K562 (cell line): ENCODE measurements at regions not wholly inside any gene's neighbourhood (a gene's known extent, or its start where the extent isn't known, plus 50 kb on each side); places are given as distances from the start of the nearest gene placed in this dataset.

Experiments used
- ATAC-seq: fragments of 200-7000 bp; cut with Tn5 transposase; 3 replicates; pipeline ENCODE4 v1.9.1; 2020; ENCODE audit warnings: moderate library complexity
- BruUV-seq: library from RNA; stranded (reverse); fragments of 400-500 nt; replicated peaks from 2 replicates; lab custom pipeline; 2021; lab: Mats Ljungman, UMichigan
- CTCF ChIA-PET: fragments of 300-600 bp; formaldehyde crosslinking; extraction: SDS; loops from one replicate; lab custom pipeline; 2021; ENCODE audit warnings: low intra/inter-chr PET ratio; lab: Yijun Ruan, JAX
- POLR2A ChIA-PET: fragments of 300-600, 350-650 bp; sonication (Branson Sonifier 250); formaldehyde crosslinking; extraction: SDS; loops from one replicate; lab custom pipeline; 2021; ENCODE audit warnings: antibody characterized with exemption, inconsistent platforms; lab: Yijun Ruan, JAX
- DNase-seq, 4 experiments: peaks; one replicate each; pipeline versions ENCODE4 v3.0.0 to v3.0.0-alpha.2; 2011 to 2018; ENCODE audit warnings: low spot score in 3 of 4, mixed read lengths in 3 of 4; ENCODE audit errors: extremely low read depth in 1 of 4
- FAIRE-seq: peaks from 2 replicates; lab custom pipeline; 2011; peaks lifted over from hg19 to GRCh38; lab: Jason Lieb, UNC
- H2AFZ ChIP-seq: 2 replicates; pipeline ENCODE4 v1.6.0; 2011; ENCODE audit warnings: low read depth, low read length, control low read depth, inconsistent platforms
- H3K27ac ChIP-seq: fragments of 200-600 bp; 3 replicates; pipeline ENCODE4 v1.8.0; 2011; ENCODE audit warnings: low read depth, mild to moderate bottlenecking, control low read depth, inconsistent platforms, low read length, moderate library complexity, mixed read lengths; ENCODE audit errors: extremely low read depth
- H3K27me3 ChIP-seq, 2 experiments: fragments of 300-600 bp in 1 of 2; 2 replicates in 1 of 2; 3 replicates in 1 of 2; pipeline versions ENCODE4 v1.6.0 to v1.8.0; 2011; ENCODE audit warnings: inconsistent platforms in 2 of 2, low read length in 2 of 2, mild to moderate bottlenecking in 1 of 2, mixed read lengths in 1 of 2, moderate library complexity in 1 of 2; ENCODE audit not compliant: control insufficient read depth in 2 of 2, insufficient read depth in 2 of 2
- H3K36me3 ChIP-seq: fragments of 300-600 bp; 3 replicates; pipeline ENCODE4 v1.8.0; 2011; ENCODE audit warnings: mild to moderate bottlenecking, low read length, inconsistent platforms; ENCODE audit not compliant: control insufficient read depth, insufficient read depth
- H3K4me1 ChIP-seq, 2 experiments: fragments of 200-600 bp in 1 of 2; replicated peaks in 1 of 2; 2 replicates in 1 of 2; 3 replicates in 1 of 2; pipeline versions ENCODE4 v1.5.1 to v1.8.0; 2011; ENCODE audit warnings: inconsistent platforms in 2 of 2, low read length in 2 of 2, mild to moderate bottlenecking in 1 of 2, mixed read lengths in 1 of 2, moderate library complexity in 1 of 2; ENCODE audit not compliant: control insufficient read depth in 2 of 2, insufficient read depth in 2 of 2
- H3K4me2 ChIP-seq: 2 replicates; pipeline ENCODE4 v1.6.1; 2011; ENCODE audit warnings: low read length, control low read depth, inconsistent platforms, mixed read lengths; ENCODE audit not compliant: insufficient read depth
- H3K4me3 ChIP-seq: fragments of 200-600 bp; sonication (generic), shearing (Covaris generic); 2 replicates; pipeline ENCODE4 v1.5.1; 2016; ENCODE audit warnings: control low read depth, inconsistent platforms
- H3K79me2 ChIP-seq: fragments of 200-600 bp; 3 replicates; pipeline ENCODE4 v1.8.0; 2011; ENCODE audit warnings: low read length, inconsistent platforms; ENCODE audit not compliant: control insufficient read depth, insufficient read depth
- H3K9ac ChIP-seq, 2 experiments: 2 replicates each; pipeline versions ENCODE4 v1.6.0 to v1.6.1; 2011; ENCODE audit warnings: low read depth in 2 of 2, low read length in 2 of 2, control low read depth in 1 of 2, inconsistent platforms in 1 of 2, mild to moderate bottlenecking in 1 of 2, mixed read lengths in 1 of 2; ENCODE audit not compliant: insufficient read depth in 1 of 2
- H3K9me1 ChIP-seq: one replicate; pipeline ENCODE4 v1.6.0; 2011; ENCODE audit warnings: inconsistent platforms, mild to moderate bottlenecking, low read length, moderate library complexity; ENCODE audit not compliant: control insufficient read depth, insufficient read depth
- H3K9me3 ChIP-seq: replicated peaks from 2 replicates; pipeline ENCODE4 v1.5.1; 2011; ENCODE audit warnings: low read depth, low read length, inconsistent platforms; ENCODE audit not compliant: control insufficient read depth, insufficient read depth
- H4K20me1 ChIP-seq: replicated peaks from 2 replicates; pipeline ENCODE4 v1.6.1; 2011; ENCODE audit warnings: low read length, inconsistent platforms, mixed read lengths; ENCODE audit not compliant: control insufficient read depth, insufficient read depth
- BCL6 ChIP-seq: fragments of 250-450 bp; sonication (Bioruptor Pico); IDR thresholded peaks from 2 replicates; pipeline ENCODE4 v1.4.0; 2020
- DPF2 ChIP-seq: fragments of 450-650 bp; IDR thresholded peaks from 2 replicates; pipeline ENCODE4 v1.6.1; 2016
- FIP1L1 ChIP-seq: fragments of 200-400 bp; formaldehyde crosslinking; IDR thresholded peaks from 2 replicates; pipeline ENCODE4 v1.6.1; 2018; ENCODE audit warnings: mild to moderate bottlenecking, low read depth, low read length; ENCODE audit not compliant: poor library complexity, severe bottlenecking
- ZNF311 ChIP-seq: fragments of 250-450 bp; sonication (Bioruptor Pico); IDR thresholded peaks from 2 replicates; pipeline ENCODE4 v1.4.0; 2020; ENCODE audit warnings: mild to moderate bottlenecking, moderate library complexity
- ZNF695 ChIP-seq: fragments of 450-650 bp; formaldehyde crosslinking; IDR thresholded peaks from 2 replicates; pipeline ENCODE4 v1.4.0; 2020; ENCODE audit warnings: mild to moderate bottlenecking, moderate library complexity
- WGBS: fragments of 100-300 bp; shearing (Covaris generic); methylation state at CpG from one replicate; pipeline ENCODE4 v1.1.6; 2016; ENCODE audit warnings: low coverage, mixed read lengths; ENCODE audit not compliant: insufficient coverage; ENCODE audit errors: missing lambda C conversion rate; 5-methylcytosine and 5-hydroxymethylcytosine counted together
- in situ Hi-C: fragments of 300-500 bp; cut with MboI; formaldehyde crosslinking; loops from 4 replicates; pipeline ENCODE4 v1.15.0; 2018; ENCODE audit warnings: inconsistent platforms, mixed read lengths
- intact Hi-C: fragments of 100-400 bp; cut with micrococcal nuclease; formaldehyde crosslinking; loops from 2 replicates; pipeline ENCODE4 v1.14.2; 2022
- TF ChIP-seq, protein P1 (sequence below): fragments of 150-350 bp; IDR thresholded peaks from 2 replicates; pipeline ENCODE4 v1.6.1; 2014; ENCODE audit warnings: low read depth, mild to moderate bottlenecking, low read length, borderline replicate concordance
- TF ChIP-seq, protein P2 (sequence below): sonication (generic); formaldehyde crosslinking; IDR thresholded peaks from 2 replicates; pipeline ENCODE4 v1.9.0; 2022; ENCODE audit warnings: mild to moderate bottlenecking, missing genetic modification reagents
- TF ChIP-seq, protein P3 (sequence below): sonication (generic); IDR thresholded peaks from 2 replicates; pipeline ENCODE4 v1.6.1; 2016
- TF ChIP-seq, protein P4 (sequence below): fragments of 450-650 bp; IDR thresholded peaks from 2 replicates; pipeline ENCODE4 v1.6.1; 2016; ENCODE audit warnings: low read depth, mild to moderate bottlenecking, moderate library complexity
- TF ChIP-seq, protein P5 (sequence below), 2 experiments: fragments of 450-650 bp in 1 of 2; sonication (generic) in 1 of 2; formaldehyde crosslinking in 1 of 2; IDR thresholded peaks in 1 of 2; conservative IDR thresholded peaks in 1 of 2; 2 replicates each; pipeline versions ENCODE4 v1.6.1 to v1.8.1; 2016 to 2023; ENCODE audit warnings: mild to moderate bottlenecking in 2 of 2, moderate library complexity in 2 of 2, inconsistent platforms in 1 of 2, missing genetic modification reagents in 1 of 2
- TF ChIP-seq, protein P6 (sequence below): fragments of 250-450 bp; sonication (Bioruptor Pico); IDR thresholded peaks from 2 replicates; pipeline ENCODE4 v1.5.0; 2021
- TF ChIP-seq, protein P7 (sequence below): fragments of 250-450 bp; sonication (Bioruptor Pico); IDR thresholded peaks from 2 replicates; pipeline ENCODE4 v1.6.1; 2021; ENCODE audit warnings: mild to moderate bottlenecking

DNA sequence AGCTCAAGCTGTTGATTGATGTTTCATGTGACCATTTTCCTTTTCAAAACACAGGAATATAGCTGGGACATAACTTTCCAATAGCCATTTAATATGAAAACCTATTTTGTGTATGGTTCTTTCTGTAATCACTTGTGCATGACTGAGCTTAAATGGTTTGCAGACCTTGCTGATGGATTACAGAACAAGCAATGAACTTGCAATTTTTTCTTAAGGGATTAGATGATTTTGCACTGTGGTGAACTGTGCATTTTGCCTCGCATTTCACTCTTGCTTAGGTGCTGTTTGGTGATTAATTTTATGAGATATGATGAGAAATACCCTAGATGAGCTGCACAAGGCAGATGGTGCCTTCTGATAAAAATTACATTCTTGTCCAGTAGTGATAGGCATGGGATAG is 419.0 kb upstream of the FBXO33 start (continued):
- TF ChIP-seq, protein P1, sequence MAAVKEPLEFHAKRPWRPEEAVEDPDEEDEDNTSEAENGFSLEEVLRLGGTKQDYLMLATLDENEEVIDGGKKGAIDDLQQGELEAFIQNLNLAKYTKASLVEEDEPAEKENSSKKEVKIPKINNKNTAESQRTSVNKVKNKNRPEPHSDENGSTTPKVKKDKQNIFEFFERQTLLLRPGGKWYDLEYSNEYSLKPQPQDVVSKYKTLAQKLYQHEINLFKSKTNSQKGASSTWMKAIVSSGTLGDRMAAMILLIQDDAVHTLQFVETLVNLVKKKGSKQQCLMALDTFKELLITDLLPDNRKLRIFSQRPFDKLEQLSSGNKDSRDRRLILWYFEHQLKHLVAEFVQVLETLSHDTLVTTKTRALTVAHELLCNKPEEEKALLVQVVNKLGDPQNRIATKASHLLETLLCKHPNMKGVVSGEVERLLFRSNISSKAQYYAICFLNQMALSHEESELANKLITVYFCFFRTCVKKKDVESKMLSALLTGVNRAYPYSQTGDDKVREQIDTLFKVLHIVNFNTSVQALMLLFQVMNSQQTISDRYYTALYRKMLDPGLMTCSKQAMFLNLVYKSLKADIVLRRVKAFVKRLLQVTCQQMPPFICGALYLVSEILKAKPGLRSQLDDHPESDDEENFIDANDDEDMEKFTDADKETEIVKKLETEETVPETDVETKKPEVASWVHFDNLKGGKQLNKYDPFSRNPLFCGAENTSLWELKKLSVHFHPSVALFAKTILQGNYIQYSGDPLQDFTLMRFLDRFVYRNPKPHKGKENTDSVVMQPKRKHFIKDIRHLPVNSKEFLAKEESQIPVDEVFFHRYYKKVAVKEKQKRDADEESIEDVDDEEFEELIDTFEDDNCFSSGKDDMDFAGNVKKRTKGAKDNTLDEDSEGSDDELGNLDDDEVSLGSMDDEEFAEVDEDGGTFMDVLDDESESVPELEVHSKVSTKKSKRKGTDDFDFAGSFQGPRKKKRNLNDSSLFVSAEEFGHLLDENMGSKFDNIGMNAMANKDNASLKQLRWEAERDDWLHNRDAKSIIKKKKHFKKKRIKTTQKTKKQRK = no peak
- TF ChIP-seq, protein P2, sequence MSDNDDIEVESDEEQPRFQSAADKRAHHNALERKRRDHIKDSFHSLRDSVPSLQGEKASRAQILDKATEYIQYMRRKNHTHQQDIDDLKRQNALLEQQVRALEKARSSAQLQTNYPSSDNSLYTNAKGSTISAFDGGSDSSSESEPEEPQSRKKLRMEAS = no peak
- TF ChIP-seq, protein P3, sequence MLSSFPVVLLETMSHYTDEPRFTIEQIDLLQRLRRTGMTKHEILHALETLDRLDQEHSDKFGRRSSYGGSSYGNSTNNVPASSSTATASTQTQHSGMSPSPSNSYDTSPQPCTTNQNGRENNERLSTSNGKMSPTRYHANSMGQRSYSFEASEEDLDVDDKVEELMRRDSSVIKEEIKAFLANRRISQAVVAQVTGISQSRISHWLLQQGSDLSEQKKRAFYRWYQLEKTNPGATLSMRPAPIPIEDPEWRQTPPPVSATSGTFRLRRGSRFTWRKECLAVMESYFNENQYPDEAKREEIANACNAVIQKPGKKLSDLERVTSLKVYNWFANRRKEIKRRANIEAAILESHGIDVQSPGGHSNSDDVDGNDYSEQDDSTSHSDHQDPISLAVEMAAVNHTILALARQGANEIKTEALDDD = no peak

DNA sequence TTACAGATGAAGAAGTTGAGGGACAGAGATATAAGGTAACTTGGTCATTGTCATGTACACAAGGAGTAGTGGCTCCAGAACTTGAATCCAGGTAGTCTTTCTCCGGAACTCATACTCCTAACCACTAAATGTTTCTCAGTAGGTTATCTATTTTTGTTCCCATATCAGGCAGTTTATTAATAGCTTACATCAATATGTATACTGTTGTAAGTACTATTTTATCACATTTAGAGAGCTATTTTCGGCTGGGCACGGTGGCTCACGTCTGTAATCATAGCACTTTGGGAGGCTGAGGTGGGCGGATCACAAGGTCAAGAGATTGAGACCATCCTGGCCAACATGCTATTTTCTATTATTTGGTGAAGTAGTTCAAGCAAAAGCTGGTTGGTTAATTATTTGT is 415.6 kb upstream of the FBXO33 start:
- Histone ChIP-seq H3K4me2 (no peak overlapping the region), H3K4me1 (no peaks in the 10 kb centered on the region), H3K36me3 (no peaks in the 10 kb centered on the region), H2AFZ (no peak overlapping the region), H3K27me3 (no peaks in the 10 kb centered on the region), H3K79me2 (no peaks in the 10 kb centered on the region), H3K9me1 (no peaks in the 10 kb centered on the region), H3K27ac (no peak overlapping the region), H3K9ac (no peak overlapping the region), H4K20me1 (no peaks in the 10 kb centered on the region), H3K4me3 (no peak overlapping the region), H3K9me3 (no peaks in the 10 kb centered on the region)
- POLR2A ChIA-PET = no interaction called here
- BruUV-seq = no TSS peak
- no peak for FAIRE-seq
- CTCF ChIA-PET = no interaction called here
- WGBS = 0% methylated on average over 5 of the region's 5 CpGs
- intact Hi-C loops (no loop called here), in situ Hi-C loops (no loop called here)
- ATAC-seq = no peak
- DNase-seq = no peak
- TF ChIP-seq, protein P4, sequence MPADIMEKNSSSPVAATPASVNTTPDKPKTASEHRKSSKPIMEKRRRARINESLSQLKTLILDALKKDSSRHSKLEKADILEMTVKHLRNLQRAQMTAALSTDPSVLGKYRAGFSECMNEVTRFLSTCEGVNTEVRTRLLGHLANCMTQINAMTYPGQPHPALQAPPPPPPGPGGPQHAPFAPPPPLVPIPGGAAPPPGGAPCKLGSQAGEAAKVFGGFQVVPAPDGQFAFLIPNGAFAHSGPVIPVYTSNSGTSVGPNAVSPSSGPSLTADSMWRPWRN = no peak
- TF ChIP-seq, protein P5, sequence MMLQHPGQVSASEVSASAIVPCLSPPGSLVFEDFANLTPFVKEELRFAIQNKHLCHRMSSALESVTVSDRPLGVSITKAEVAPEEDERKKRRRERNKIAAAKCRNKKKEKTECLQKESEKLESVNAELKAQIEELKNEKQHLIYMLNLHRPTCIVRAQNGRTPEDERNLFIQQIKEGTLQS (IDR thresholded peaks at IDR 0.05) = no peak
- TF ChIP-seq, protein P5 (CRISPR knock-in tag; conservative IDR thresholded peaks at IDR 0.05) = no peak
- TF ChIP-seq DPF2 = no peak
- TF ChIP-seq BCL6 = no peak
- TF ChIP-seq ZNF695 (CRISPR knock-in tag) = no peak
- TF ChIP-seq, protein P6, sequence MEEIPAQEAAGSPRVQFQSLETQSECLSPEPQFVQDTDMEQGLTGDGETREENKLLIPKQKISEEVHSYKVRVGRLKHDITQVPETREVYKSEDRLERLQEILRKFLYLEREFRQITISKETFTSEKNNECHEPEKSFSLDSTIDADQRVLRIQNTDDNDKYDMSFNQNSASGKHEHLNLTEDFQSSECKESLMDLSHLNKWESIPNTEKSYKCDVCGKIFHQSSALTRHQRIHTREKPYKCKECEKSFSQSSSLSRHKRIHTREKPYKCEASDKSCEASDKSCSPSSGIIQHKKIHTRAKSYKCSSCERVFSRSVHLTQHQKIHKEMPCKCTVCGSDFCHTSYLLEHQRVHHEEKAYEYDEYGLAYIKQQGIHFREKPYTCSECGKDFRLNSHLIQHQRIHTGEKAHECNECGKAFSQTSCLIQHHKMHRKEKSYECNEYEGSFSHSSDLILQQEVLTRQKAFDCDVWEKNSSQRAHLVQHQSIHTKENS (CRISPR knock-in tag) = no peak
- no peak for TF ChIP-seq FIP1L1
- TF ChIP-seq, protein P7, sequence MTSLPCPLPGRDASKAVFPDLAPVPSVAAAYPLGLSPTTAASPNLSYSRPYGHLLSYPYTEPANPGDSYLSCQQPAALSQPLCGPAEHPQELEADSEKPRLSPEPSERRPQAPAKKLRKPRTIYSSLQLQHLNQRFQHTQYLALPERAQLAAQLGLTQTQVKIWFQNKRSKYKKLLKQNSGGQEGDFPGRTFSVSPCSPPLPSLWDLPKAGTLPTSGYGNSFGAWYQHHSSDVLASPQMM (CRISPR knock-in tag) = no peak
- no peak for TF ChIP-seq ZNF311 (CRISPR knock-in tag)
